Activated CD8-positive, alpha-beta memory T cell treated with anti-CD3 and anti-CD28 coated beads for 36 hours (primary cell): ENCODE measurements at regions not wholly inside any gene's neighbourhood (a gene's known extent, or its start where the extent isn't known, plus 50 kb on each side); places are given as distances from the start of the nearest gene placed in this dataset.
"Not testable (repeated sequence)": the region's sequence is repeated elsewhere in the genome, so short reads cannot be mapped to it uniquely, and the experiment has no call there.

Source experiments
- CTCF ChIA-PET: fragments of 350-600 bp; sonication (Branson Sonifier 250); formaldehyde crosslinking; loops from one replicate; lab custom pipeline; 2021; ENCODE audit warnings: antibody characterized with exemption; lab: Charles Lee
- POLR2A ChIA-PET: fragments of 350-600 bp; sonication (Branson Sonifier 250); formaldehyde crosslinking; loops from one replicate; lab custom pipeline; 2021; ENCODE audit warnings: antibody characterized with exemption; lab: Charles Lee

GRCh38 chr12:131555197-131555846, 155.6 kb upstream of the SFSWAP start:
- CTCF ChIA-PET: no interaction called here
- POLR2A ChIA-PET: no interaction called here

GRCh38 chr12:131555866-131556265, 155.0 kb upstream of the SFSWAP start:
- CTCF ChIA-PET: no interaction called here
- POLR2A ChIA-PET: no interaction called here

GRCh38 chr12:131557078-131557709, 153.7 kb upstream of the SFSWAP start:
- POLR2A ChIA-PET: no interaction called here
- CTCF ChIA-PET: no interaction called here

- CTCF ChIA-PET: no interaction called here
- POLR2A ChIA-PET: no interaction called here
Measured at GRCh38 chr12:131559517-131560516, 151.1 kb upstream of the SFSWAP start.

GRCh38 chr12:131561051-131561450, 149.8 kb upstream of the SFSWAP start:
- POLR2A ChIA-PET: no interaction called here
- CTCF ChIA-PET: no interaction called here

GRCh38 chr12:131561891-131562684, 148.8 kb upstream of the SFSWAP start:
- POLR2A ChIA-PET: no interaction called here
- CTCF ChIA-PET: no interaction called here

GRCh38 chr12:131564138-131564727, 146.7 kb upstream of the SFSWAP start:
- CTCF ChIA-PET, POLR2A ChIA-PET: not testable (repeated sequence)

- CTCF ChIA-PET: no interaction called here
- POLR2A ChIA-PET: no interaction called here
Measured at GRCh38 chr12:131564845-131565244, 146.0 kb upstream of the SFSWAP start.

- CTCF ChIA-PET: no interaction called here
Measured at GRCh38 chr12:131565267-131566015, 145.4 kb upstream of the SFSWAP start.

GRCh38 chr12:131568336-131568735, 142.6 kb upstream of the SFSWAP start:
- ChIA-PET CTCF (no interaction called here), POLR2A (no interaction called here)

More at GRCh38 chr12:131565267-131566015, 145.4 kb upstream of the SFSWAP start:
- POLR2A ChIA-PET: no interaction called here

GRCh38 chr12:131570596-131570995, 140.3 kb upstream of the SFSWAP start:
- ChIA-PET CTCF (no interaction called here), POLR2A (no interaction called here)

- ChIA-PET CTCF (no interaction called here), POLR2A (no interaction called here)
Measured at GRCh38 chr12:131571827-131572226, 139.1 kb upstream of the SFSWAP start.

- ChIA-PET CTCF (no interaction called here), POLR2A (no interaction called here)
Measured at GRCh38 chr12:131572626-131573025, 138.3 kb upstream of the SFSWAP start.

- ChIA-PET POLR2A (no interaction called here), CTCF (no interaction called here)
Measured at GRCh38 chr12:131573631-131574394, 137.1 kb upstream of the SFSWAP start.

- POLR2A ChIA-PET: no interaction called here
- CTCF ChIA-PET: no interaction called here
Measured at GRCh38 chr12:131574395-131574771, 136.5 kb upstream of the SFSWAP start.

- ChIA-PET CTCF (no interaction called here), POLR2A (no interaction called here)
Measured at GRCh38 chr12:131575371-131575770, 135.5 kb upstream of the SFSWAP start.

GRCh38 chr12:131576734-131577133, 134.2 kb upstream of the SFSWAP start:
- CTCF ChIA-PET: not testable (repeated sequence)

GRCh38 chr12:131577766-131578165, 133.1 kb upstream of the SFSWAP start:
- CTCF ChIA-PET: no interaction called here
- POLR2A ChIA-PET: no interaction called here

More at GRCh38 chr12:131576734-131577133, 134.2 kb upstream of the SFSWAP start:
- POLR2A ChIA-PET: not testable (repeated sequence)
